OCI-LY3 (cell line): ENCODE measurements at regions not wholly inside any gene's neighbourhood (a gene's known extent, or its start where the extent isn't known, plus 50 kb on each side); places are given as distances from the start of the nearest gene placed in this dataset.

ENCODE experiments used
- H2AFZ ChIP-seq: fragments of 200-600, 300-600 bp; shearing (Covaris generic); 2 replicates; pipeline ENCODE4 v1.6.0; 2014; ENCODE audit warnings: antibody characterized with exemption, low read depth, low read length
- H3K27ac ChIP-seq: fragments of 200-600, 300-600 bp; sonication (generic); 2 replicates; pipeline ENCODE4 v1.5.1; 2014; ENCODE audit warnings: mild to moderate bottlenecking, low read length, moderate library complexity, mixed read lengths
- H3K27me3 ChIP-seq: fragments of 200-600, 300-600 bp; sonication (generic); 2 replicates; pipeline ENCODE4 v1.6.1; 2014; ENCODE audit warnings: low read depth, low read length, mixed read lengths
- H3K36me3 ChIP-seq: fragments of 200-600, 300-600 bp; sonication (generic); replicated peaks from 2 replicates; pipeline ENCODE3; 2014; ENCODE audit warnings: low read depth, low read length, mixed read lengths
- H3K4me1 ChIP-seq: fragments of 300-600, 200-600 bp; sonication (generic); 2 replicates; pipeline ENCODE4 v1.6.1; 2014; ENCODE audit warnings: low read length, mixed read lengths
- H3K4me2 ChIP-seq: fragments of 200-600, 300-600 bp; sonication (generic); 2 replicates; pipeline ENCODE4 v1.6.1; 2014; ENCODE audit warnings: low read length, mixed read lengths
- H3K4me3 ChIP-seq: fragments of 300-600, 200-600 bp; sonication (generic); 2 replicates; pipeline ENCODE4 v1.5.1; 2014; ENCODE audit warnings: antibody characterized with exemption, mild to moderate bottlenecking, low read length, moderate library complexity
- H3K79me2 ChIP-seq: fragments of 300-600, 200-600 bp; shearing (Covaris generic); 2 replicates; pipeline ENCODE4 v1.6.1; 2014; ENCODE audit warnings: mild to moderate bottlenecking, low read length, mixed read lengths
- H3K9ac ChIP-seq: fragments of 300-600, 200-600 bp; shearing (Covaris generic); 2 replicates; pipeline ENCODE4 v1.6.0; 2014; ENCODE audit warnings: mild to moderate bottlenecking, low read length, moderate library complexity
- H3K9me3 ChIP-seq: fragments of 200-600, 300-600 bp; shearing (Covaris generic); 2 replicates; pipeline ENCODE4 v1.6.1; 2014; ENCODE audit warnings: low read length, mixed read lengths; ENCODE audit not compliant: insufficient read depth
- H4K20me1 ChIP-seq: fragments of 200-600, 300-600 bp; sonication (generic); 2 replicates; pipeline ENCODE4 v1.6.1; 2016; ENCODE audit warnings: low read length, mixed read lengths; ENCODE audit not compliant: insufficient read depth
- EZH2phosphoT487 ChIP-seq: fragments of 200-600 bp; shearing (Covaris generic); IDR thresholded peaks from 2 replicates; pipeline ENCODE4 v1.6.1; 2018; ENCODE audit warnings: antibody characterized with exemption, mixed run types, low read depth
- TF ChIP-seq, protein P1 (sequence below): fragments of 200-600, 300-600 bp; sonication (generic); IDR thresholded peaks from 2 replicates; pipeline ENCODE4 v1.5.1; 2014; ENCODE audit warnings: antibody characterized with exemption, low read length, low read depth

DNA sequence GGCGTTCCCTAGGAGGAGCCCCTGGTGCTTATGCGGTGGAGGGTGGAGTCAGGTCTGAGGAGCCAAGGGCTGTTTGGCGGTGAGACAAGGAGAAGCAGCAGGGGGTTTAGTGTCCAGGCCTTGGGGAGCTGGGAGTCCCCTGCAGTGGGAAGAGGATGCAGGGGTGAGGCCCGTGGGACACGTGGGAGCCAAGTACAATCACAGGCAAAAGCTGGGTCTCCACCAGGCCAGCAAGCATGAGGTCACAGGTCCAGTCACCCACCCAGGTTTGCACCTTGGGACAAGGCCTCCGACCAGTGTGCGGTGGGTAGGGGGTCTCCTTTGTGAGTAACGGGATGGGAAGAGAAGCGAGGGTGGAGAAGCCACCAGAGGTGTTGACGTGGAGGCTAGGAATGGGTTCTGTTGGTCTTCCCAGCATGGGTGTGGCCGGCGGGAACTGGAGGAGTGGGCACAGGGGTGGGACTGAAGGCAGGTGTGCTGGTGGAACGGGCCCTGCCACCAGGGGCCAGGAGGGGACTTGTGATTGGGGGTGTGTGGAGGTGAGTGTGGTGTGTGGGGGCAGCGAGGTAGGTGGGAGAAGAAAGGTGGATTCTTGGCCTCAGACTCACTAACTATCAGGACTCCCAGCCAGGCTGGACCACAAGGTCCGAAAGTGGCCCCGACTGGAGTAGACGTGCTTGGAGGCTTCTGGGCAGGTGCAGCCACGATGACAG, 953.6 kb downstream of the TBC1D22A start:
- Histone ChIP-seq H3K79me2 (no peaks in the 10 kb centered on the region), H3K36me3 (no peaks in the 10 kb centered on the region), H3K4me3 (no peak overlapping the region), H3K4me1 (no peaks in the 10 kb centered on the region), H3K4me2 (no peak overlapping the region), H3K27ac (no peak overlapping the region), H3K9me3 (no peaks in the 10 kb centered on the region), H3K9ac (no peak overlapping the region), H2AFZ (no peak overlapping the region), H3K27me3 (no peaks in the 10 kb centered on the region), H4K20me1 (no peaks in the 10 kb centered on the region)
- TF ChIP-seq, protein P1, sequence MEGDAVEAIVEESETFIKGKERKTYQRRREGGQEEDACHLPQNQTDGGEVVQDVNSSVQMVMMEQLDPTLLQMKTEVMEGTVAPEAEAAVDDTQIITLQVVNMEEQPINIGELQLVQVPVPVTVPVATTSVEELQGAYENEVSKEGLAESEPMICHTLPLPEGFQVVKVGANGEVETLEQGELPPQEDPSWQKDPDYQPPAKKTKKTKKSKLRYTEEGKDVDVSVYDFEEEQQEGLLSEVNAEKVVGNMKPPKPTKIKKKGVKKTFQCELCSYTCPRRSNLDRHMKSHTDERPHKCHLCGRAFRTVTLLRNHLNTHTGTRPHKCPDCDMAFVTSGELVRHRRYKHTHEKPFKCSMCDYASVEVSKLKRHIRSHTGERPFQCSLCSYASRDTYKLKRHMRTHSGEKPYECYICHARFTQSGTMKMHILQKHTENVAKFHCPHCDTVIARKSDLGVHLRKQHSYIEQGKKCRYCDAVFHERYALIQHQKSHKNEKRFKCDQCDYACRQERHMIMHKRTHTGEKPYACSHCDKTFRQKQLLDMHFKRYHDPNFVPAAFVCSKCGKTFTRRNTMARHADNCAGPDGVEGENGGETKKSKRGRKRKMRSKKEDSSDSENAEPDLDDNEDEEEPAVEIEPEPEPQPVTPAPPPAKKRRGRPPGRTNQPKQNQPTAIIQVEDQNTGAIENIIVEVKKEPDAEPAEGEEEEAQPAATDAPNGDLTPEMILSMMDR, result no peak

DNA sequence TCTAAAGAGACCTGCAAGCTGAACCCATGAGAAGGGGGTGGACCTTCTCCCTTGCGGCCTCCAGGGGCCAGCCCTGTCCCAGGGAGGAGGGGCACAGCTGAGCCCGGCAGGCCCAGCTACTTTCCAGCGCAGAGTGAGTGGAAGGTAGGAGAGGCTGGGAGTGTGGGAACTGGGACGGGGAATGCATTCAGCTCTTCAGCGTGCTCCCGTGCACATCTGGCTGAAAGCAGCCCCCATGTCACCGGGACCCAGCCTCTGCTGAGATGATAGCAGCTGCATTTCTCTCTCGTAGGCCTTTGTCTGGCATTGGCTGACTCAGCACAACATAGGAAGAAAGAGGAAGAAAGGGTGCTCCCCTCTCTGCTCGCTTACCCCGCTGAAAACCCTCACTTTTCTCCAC, 951.5 kb downstream of the TBC1D22A start:
- no peaks in the 10 kb centered on the region; the same call in 1 of the 2 replicates for H3K27me3 ChIP-seq
- H3K9ac ChIP-seq, result no peak overlapping the region
- H4K20me1 ChIP-seq, result no peaks in the 10 kb centered on the region
- H3K4me3 ChIP-seq, result no peak overlapping the region
- no peak overlapping the region for H3K27ac ChIP-seq
- no peaks in the 10 kb centered on the region for H3K4me1 ChIP-seq
- H3K79me2 ChIP-seq, result no peaks in the 10 kb centered on the region
- no peaks in the 10 kb centered on the region for H3K36me3 ChIP-seq
- no peak overlapping the region for H2AFZ ChIP-seq
- TF ChIP-seq EZH2phosphoT487, result no peak
- TF ChIP-seq, protein P1, result no peak
- no peaks in the 10 kb centered on the region for H3K9me3 ChIP-seq
- H3K4me2 ChIP-seq, result no peak overlapping the region

- H3K4me3 ChIP-seq, result no peak overlapping the region
- no peaks in the 10 kb centered on the region for H3K79me2 ChIP-seq
These were observed 947.7 kb downstream of the TBC1D22A start for GRCh38 chr22:47710135-47710534.

GRCh38 chr22:47705350-47705749, 942.9 kb downstream of the TBC1D22A start:
- Histone ChIP-seq H3K9me3 (no peaks in the 10 kb centered on the region), H3K9ac (no peak overlapping the region), H3K27ac (no peak overlapping the region), H2AFZ (no peak overlapping the region), H4K20me1 (no peaks in the 10 kb centered on the region), H3K4me3 (no peak overlapping the region), H3K27me3 (no peaks in the 10 kb centered on the region; the same call in 1 of the 2 replicates), H3K36me3 (no peaks in the 10 kb centered on the region), H3K4me2 (no peak overlapping the region), H3K79me2 (no peaks in the 10 kb centered on the region), H3K4me1 (no peaks in the 10 kb centered on the region)
- TF ChIP-seq, protein P1, result no peak
- no peak for TF ChIP-seq EZH2phosphoT487

More at GRCh38 chr22:47710135-47710534, 947.7 kb downstream of the TBC1D22A start:
- Histone ChIP-seq H3K36me3 (no peaks in the 10 kb centered on the region), H2AFZ (no peak overlapping the region), H3K27ac (no peak overlapping the region), H3K4me2 (no peak overlapping the region), H3K9ac (no peak overlapping the region), H4K20me1 (no peaks in the 10 kb centered on the region), H3K27me3 (no peaks in the 10 kb centered on the region; the same call in 1 of the 2 replicates), H3K9me3 (no peaks in the 10 kb centered on the region), H3K4me1 (no peaks in the 10 kb centered on the region)
- TF ChIP-seq, protein P1, result no peak
- no peak for TF ChIP-seq EZH2phosphoT487
